ENCODE measurements at regions not wholly inside any gene's neighbourhood (a gene's known extent, or its start where the extent isn't known, plus 50 kb on each side); places are given as distances from the start of the nearest gene placed in this dataset.

DNA sequence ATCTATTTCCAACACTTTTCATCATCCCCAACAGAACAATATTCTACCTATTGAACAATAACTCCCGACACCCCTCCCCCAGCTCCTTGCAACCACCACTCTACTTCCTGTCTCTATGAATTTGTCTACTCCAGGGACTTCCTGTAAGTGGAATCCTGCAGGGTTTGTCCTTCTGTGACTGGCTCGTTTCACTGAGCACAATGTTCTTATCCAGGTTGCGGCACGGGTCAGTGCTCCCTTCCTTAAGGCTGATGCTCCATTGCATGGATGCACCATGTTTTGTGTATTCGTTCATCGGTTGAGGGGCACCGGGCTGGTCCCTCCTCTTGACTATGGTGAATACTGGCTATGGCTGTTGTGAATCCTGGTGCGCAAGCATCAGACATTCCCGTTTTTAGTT lies 163.2 kb downstream of the TBXT start:
- no peak overlapping the region for H3K27ac ChIP-seq (ENCODE audit: low read depth in 1 of 2, low read length in 2 of 2)
- no peaks in the 10 kb centered on the region for H3K36me3 Mint-ChIP-seq
- H3K4me1 Mint-ChIP-seq = no peaks in the 10 kb centered on the region
- H3K4me3 ChIP-seq (replicated peaks in 1 of 3; ENCODE audit: low read depth in 2 of 3, low read length in 3 of 3) = no peak overlapping the region
- H3K27me3 Mint-ChIP-seq (ENCODE audit: low read depth in 3 of 3) = peaks cover 55 to 67% (median 55%) of the 10 kb centered on the region in 3 donors
- H3K4me2 ChIP-seq (replicated peaks; ENCODE audit: extremely low read depth, low read length, poor library complexity, severe bottlenecking) = no peak overlapping the region
- no peak overlapping the region for H2AFZ ChIP-seq (ENCODE audit: insufficient read depth, low read depth, low read length, poor library complexity, severe bottlenecking)
- no peak for DNase-seq
- H3K27ac Mint-ChIP-seq = no peak overlapping the region
- peak overlapping the region in 1 of 2 donors; percentile 33 for H3K4me3 Mint-ChIP-seq
- H3K36me3 ChIP-seq (replicated peaks in 1 of 2; ENCODE audit: control insufficient read depth in 1 of 2, insufficient read depth in 2 of 2, low read length in 2 of 2) = no peaks in the 10 kb centered on the region
- no peaks in the 10 kb centered on the region for H3K4me1 ChIP-seq (ENCODE audit: control insufficient read depth in 1 of 2, insufficient read depth in 2 of 2, low read length in 2 of 2)
- WGBS (ENCODE audit: insufficient coverage) = 80% methylated on average over 8 of the region's 9 CpGs
- intact Hi-C loops (cut with micrococcal nuclease) = no loop called here
- no peaks in the 10 kb centered on the region for H4K20me1 ChIP-seq (ENCODE audit: insufficient read depth, low read length)
- no peaks in the 10 kb centered on the region for H3K79me2 ChIP-seq (ENCODE audit: insufficient read depth, low read length)
- H3K9ac ChIP-seq (ENCODE audit: insufficient read depth, low read length, poor library complexity, severe bottlenecking) = no peak overlapping the region
- H3K27me3 ChIP-seq (ENCODE audit: control insufficient read depth in 2 of 2, insufficient read depth in 2 of 2, low read length in 2 of 2) = peaks cover 17 to 48% of the 10 kb centered on the region in 2 donors
- H3K9me3 Mint-ChIP-seq = peaks cover 0 to 7% (median 3%) of the 10 kb centered on the region in 7 donors
- TF ChIP-seq, protein P1, sequence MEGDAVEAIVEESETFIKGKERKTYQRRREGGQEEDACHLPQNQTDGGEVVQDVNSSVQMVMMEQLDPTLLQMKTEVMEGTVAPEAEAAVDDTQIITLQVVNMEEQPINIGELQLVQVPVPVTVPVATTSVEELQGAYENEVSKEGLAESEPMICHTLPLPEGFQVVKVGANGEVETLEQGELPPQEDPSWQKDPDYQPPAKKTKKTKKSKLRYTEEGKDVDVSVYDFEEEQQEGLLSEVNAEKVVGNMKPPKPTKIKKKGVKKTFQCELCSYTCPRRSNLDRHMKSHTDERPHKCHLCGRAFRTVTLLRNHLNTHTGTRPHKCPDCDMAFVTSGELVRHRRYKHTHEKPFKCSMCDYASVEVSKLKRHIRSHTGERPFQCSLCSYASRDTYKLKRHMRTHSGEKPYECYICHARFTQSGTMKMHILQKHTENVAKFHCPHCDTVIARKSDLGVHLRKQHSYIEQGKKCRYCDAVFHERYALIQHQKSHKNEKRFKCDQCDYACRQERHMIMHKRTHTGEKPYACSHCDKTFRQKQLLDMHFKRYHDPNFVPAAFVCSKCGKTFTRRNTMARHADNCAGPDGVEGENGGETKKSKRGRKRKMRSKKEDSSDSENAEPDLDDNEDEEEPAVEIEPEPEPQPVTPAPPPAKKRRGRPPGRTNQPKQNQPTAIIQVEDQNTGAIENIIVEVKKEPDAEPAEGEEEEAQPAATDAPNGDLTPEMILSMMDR (IDR thresholded peaks at IDR 0.05) = no peak
- H3K9me3 ChIP-seq (replicated peaks in 1 of 2; ENCODE audit: control insufficient read depth in 1 of 2, insufficient read depth in 1 of 2, low read length in 2 of 2) = no peaks in the 10 kb centered on the region

DNA sequence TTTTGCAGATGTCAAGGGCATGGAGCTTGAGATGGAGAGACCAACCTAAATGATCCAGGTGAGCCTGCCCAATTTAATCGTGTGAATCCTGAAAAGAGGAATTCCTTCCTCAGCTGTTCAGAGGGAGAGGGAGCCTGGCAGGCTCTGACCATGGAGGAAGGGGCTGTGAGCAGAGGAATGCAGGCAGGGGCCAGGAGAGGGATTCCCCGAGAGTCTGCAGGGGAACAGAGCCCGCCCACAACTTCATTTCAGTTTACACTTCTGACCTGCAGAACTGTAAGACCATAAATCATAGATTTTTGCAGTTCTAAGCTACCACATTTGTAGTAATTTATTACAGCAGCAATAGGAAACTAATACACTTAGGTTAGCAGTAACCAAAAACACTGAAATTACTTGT lies 164.1 kb downstream of the TBXT start:
- H3K9me3 ChIP-seq (replicated peaks in 1 of 2; ENCODE audit: control insufficient read depth in 1 of 2, insufficient read depth in 1 of 2, low read length in 2 of 2) = no peaks in the 10 kb centered on the region
- no peak overlapping the region for H2AFZ ChIP-seq (ENCODE audit: insufficient read depth, low read depth, low read length, poor library complexity, severe bottlenecking)
- Mint-ChIP-seq H3K4me1 (no peaks in the 10 kb centered on the region), H3K9me3 (peaks cover 0 to 7% (median 3%) of the 10 kb centered on the region in 7 donors), H3K27ac (no peak overlapping the region), H3K27me3 (ENCODE audit: low read depth in 3 of 3) (peaks cover 47 to 60% (median 52%) of the 10 kb centered on the region in 3 donors), H3K4me3 (no peak overlapping the region), H3K36me3 (no peaks in the 10 kb centered on the region)
- no peaks in the 10 kb centered on the region for H3K79me2 ChIP-seq (ENCODE audit: insufficient read depth, low read length)
- H3K4me2 ChIP-seq (replicated peaks; ENCODE audit: extremely low read depth, low read length, poor library complexity, severe bottlenecking) = no peak overlapping the region
- WGBS (ENCODE audit: insufficient coverage) = 38% methylated on average over 1 of the region's 3 CpGs
- H3K36me3 ChIP-seq (replicated peaks in 1 of 2; ENCODE audit: control insufficient read depth in 1 of 2, insufficient read depth in 2 of 2, low read length in 2 of 2) = no peaks in the 10 kb centered on the region
- no peaks in the 10 kb centered on the region for H4K20me1 ChIP-seq (ENCODE audit: insufficient read depth, low read length)
- H3K27ac ChIP-seq (ENCODE audit: low read depth in 1 of 2, low read length in 2 of 2) = no peak overlapping the region
- H3K9ac ChIP-seq (ENCODE audit: insufficient read depth, low read length, poor library complexity, severe bottlenecking) = no peak overlapping the region
- no peak for DNase-seq
- H3K4me3 ChIP-seq (replicated peaks in 1 of 3; ENCODE audit: low read depth in 2 of 3, low read length in 3 of 3) = no peak overlapping the region
- intact Hi-C loops (cut with micrococcal nuclease) = no loop called here
- no peaks in the 10 kb centered on the region for H3K4me1 ChIP-seq (ENCODE audit: control insufficient read depth in 1 of 2, insufficient read depth in 2 of 2, low read length in 2 of 2)
- peaks cover 10 to 39% of the 10 kb centered on the region in 2 donors for H3K27me3 ChIP-seq (ENCODE audit: control insufficient read depth in 2 of 2, insufficient read depth in 2 of 2, low read length in 2 of 2)
- TF ChIP-seq, protein P1 (IDR thresholded peaks at IDR 0.05) = no peak
